RWPE1 (cell line): ENCODE measurements at regions not wholly inside any gene's neighbourhood (a gene's known extent, or its start where the extent isn't known, plus 50 kb on each side); places are given as distances from the start of the nearest gene placed in this dataset.

Experiments
- CTCF ChIA-PET: fragments of 350-600 bp; sonication (Branson Sonifier 250); formaldehyde crosslinking; extraction: SDS; loops from one replicate; lab custom pipeline; 2021; lab: Yijun Ruan, JAX
- POLR2A ChIA-PET: fragments of 400-600 bp; formaldehyde crosslinking; extraction: SDS; loops from one replicate; lab custom pipeline; 2020; ENCODE audit warnings: antibody characterized with exemption; ENCODE audit not compliant: low non-redundant PET; lab: Yijun Ruan, JAX
- DNase-seq: peaks from one replicate; pipeline ENCODE4 v3.0.0; 2012; ENCODE audit warnings: low spot score
- H3K27ac ChIP-seq: fragments of 450-650 bp; 2 replicates; pipeline ENCODE4 v1.5.1; 2017
- CTCF ChIP-seq: fragments of 450-650 bp; conservative IDR thresholded peaks from 2 replicates; pipeline ENCODE4 v1.5.1; 2017; ENCODE audit warnings: low read depth, mild to moderate bottlenecking

DNA sequence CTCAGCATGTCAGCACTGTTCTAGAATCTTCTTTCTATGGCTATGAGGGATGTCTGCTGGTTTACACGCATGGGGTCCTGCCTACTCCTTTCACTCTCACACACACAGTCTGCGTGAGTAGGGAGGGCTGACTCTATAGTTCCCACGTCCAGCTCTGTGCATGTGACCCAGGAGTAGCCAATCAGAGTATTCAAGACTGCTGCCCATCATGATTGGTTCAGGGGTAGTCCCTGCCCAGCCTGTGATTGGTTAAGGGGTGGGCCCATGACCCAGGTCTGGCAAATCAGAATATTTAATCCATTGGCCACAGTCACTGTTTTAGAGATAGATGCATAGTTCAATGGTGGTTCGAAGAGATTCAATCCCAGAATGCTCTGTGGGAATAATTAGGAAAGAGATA lies 151.3 kb upstream of the IRX3 start:
- POLR2A ChIA-PET = no interaction called here
- DNase-seq = no peak
- CTCF ChIA-PET = no interaction called here
- no peak overlapping the region for H3K27ac ChIP-seq
- TF ChIP-seq CTCF = no peak

- no peak for TF ChIP-seq CTCF
- no peak overlapping the region for H3K27ac ChIP-seq
- no peak for DNase-seq
- POLR2A ChIA-PET = no interaction called here
- CTCF ChIA-PET = no interaction called here
Measured at GRCh38 chr16:54437401-54437800, 150.8 kb upstream of the IRX3 start.

GRCh38 chr16:54436346-54436745 lies 149.8 kb upstream of the IRX3 start:
- no peak for TF ChIP-seq CTCF
- POLR2A ChIA-PET = no interaction called here
- H3K27ac ChIP-seq = no peak overlapping the region
- DNase-seq = no peak
- CTCF ChIA-PET = no interaction called here

GRCh38 chr16:54434859-54435258 lies 148.3 kb upstream of the IRX3 start:
- DNase-seq = no peak
- ChIA-PET CTCF (no interaction called here), POLR2A (no interaction called here)
- TF ChIP-seq CTCF = no peak
- H3K27ac ChIP-seq = no peak overlapping the region

GRCh38 chr16:54432897-54433229 lies 146.3 kb upstream of the IRX3 start:
- no peak for TF ChIP-seq CTCF
- DNase-seq = no peak
- no peak overlapping the region for H3K27ac ChIP-seq
- ChIA-PET POLR2A (no interaction called here), CTCF (no interaction called here)

- CTCF ChIA-PET = interaction anchor here (1.0 kb wide), 1 partner anchor 150 kb away, joined by 4 read pairs; no protein-coding TSS in a partner anchor
- no peak overlapping the region for H3K27ac ChIP-seq
Measured at GRCh38 chr16:54431997-54432896, 145.7 kb upstream of the IRX3 start.

More at GRCh38 chr16:54431997-54432896, 145.7 kb upstream of the IRX3 start:
- POLR2A ChIA-PET = no interaction called here
- TF ChIP-seq CTCF = no peak
- DNase-seq = no peak
